Mesodermal cell (in vitro differentiated cells): ENCODE measurements at regions not wholly inside any gene's neighbourhood (a gene's known extent, or its start where the extent isn't known, plus 50 kb on each side); places are given as distances from the start of the nearest gene placed in this dataset.
A peak's percentile ranks its signal among the peaks of the same experiment; 100 is the strongest.
"Not testable (repeated sequence)": the region's sequence is repeated elsewhere in the genome, so short reads cannot be mapped to it uniquely, and the experiment has no call there.

Experiments used
- H3K27ac ChIP-seq: 2 replicates; pipeline ENCODE4 v1.7.0; 2013; ENCODE audit warnings: mild to moderate bottlenecking, low read depth, low read length, moderate library complexity; ENCODE audit not compliant: severe bottlenecking
- H3K36me3 ChIP-seq: 2 replicates; pipeline ENCODE4 v1.7.1; 2013; ENCODE audit warnings: mild to moderate bottlenecking, low read length, moderate library complexity; ENCODE audit not compliant: control insufficient read depth, insufficient read depth
- H3K4me1 ChIP-seq: one replicate; pipeline ENCODE4 v1.7.1; 2013; ENCODE audit warnings: mild to moderate bottlenecking, low read length; ENCODE audit not compliant: insufficient read depth, control insufficient read depth, poor library complexity, severe bottlenecking
- H3K4me3 ChIP-seq: 2 replicates; pipeline ENCODE4 v1.7.0; 2013; ENCODE audit warnings: low read length, control low read depth, mild to moderate bottlenecking; ENCODE audit not compliant: insufficient read depth, poor library complexity, severe bottlenecking; ENCODE audit errors: extremely low read depth
- H3K9me3 ChIP-seq: 2 replicates; pipeline ENCODE4 v1.7.1; 2013; ENCODE audit warnings: mild to moderate bottlenecking, low read length, moderate library complexity; ENCODE audit not compliant: control insufficient read depth
- WGBS, 2 experiments: methylation state at CpG; one replicate each; pipeline ENCODE4 v1.1.5; 2013; ENCODE audit warnings: missing lambda C conversion rate in 2 of 2; ENCODE audit not compliant: insufficient coverage in 2 of 2; 5-methylcytosine and 5-hydroxymethylcytosine counted together

- 78 to 83% methylated on average over 7 to 13 of the region's 13 CpGs for WGBS, 2 experiments
Measured at GRCh38 chr6:180091-180694, 112.1 kb upstream of the DUSP22 start.

GRCh38 chr6:181049-181654 lies 111.1 kb upstream of the DUSP22 start:
- no peaks in the 10 kb centered on the region for H3K4me1 ChIP-seq

More at GRCh38 chr6:180091-180694, 112.1 kb upstream of the DUSP22 start:
- H3K4me3 ChIP-seq, H3K36me3 ChIP-seq, H3K9me3 ChIP-seq, H3K27ac ChIP-seq, H3K4me1 ChIP-seq: not testable (repeated sequence)

GRCh38 chr6:183668-184067 lies 108.6 kb upstream of the DUSP22 start:
- Histone ChIP-seq H3K4me3 (no peak overlapping the region), H3K27ac (no peak overlapping the region), H3K36me3 (no peaks in the 10 kb centered on the region), H3K4me1 (peaks cover 17% of the 10 kb centered on the region), H3K9me3 (no peaks in the 10 kb centered on the region)
- WGBS, 2 experiments, result 82 to 88% methylated on average over 2 of the region's 2 CpGs

More at GRCh38 chr6:181049-181654, 111.1 kb upstream of the DUSP22 start:
- WGBS, 2 experiments, result 73 to 94% methylated on average over 3 of the region's 5 CpGs
- H3K9me3 ChIP-seq, result no peaks in the 10 kb centered on the region
- no peak overlapping the region for H3K4me3 ChIP-seq
- no peaks in the 10 kb centered on the region for H3K36me3 ChIP-seq
- H3K27ac ChIP-seq, result no peak overlapping the region

- Histone ChIP-seq H3K4me3 (no peak overlapping the region), H3K36me3 (no peaks in the 10 kb centered on the region), H3K9me3 (no peaks in the 10 kb centered on the region), H3K27ac (no peak overlapping the region), H3K4me1 (peaks cover 17% of the 10 kb centered on the region)
- whole genome bisulfite sequencing, 2 experiments, result 56 to 67% methylated on average over 3 to 7 of the region's 7 CpGs
Measured at GRCh38 chr6:184161-184700, 108.1 kb upstream of the DUSP22 start.

- Histone ChIP-seq H3K27ac (peak overlapping the region; percentile 81), H3K4me1 (peaks cover 17% of the 10 kb centered on the region), H3K36me3 (no peaks in the 10 kb centered on the region), H3K4me3 (no peak overlapping the region), H3K9me3 (no peaks in the 10 kb centered on the region)
- 83 to 84% methylated on average over 12 of the region's 12 CpGs for WGBS, 2 experiments
Measured at GRCh38 chr6:186340-186965, 105.8 kb upstream of the DUSP22 start.

GRCh38 chr6:187210-187861 lies 105.0 kb upstream of the DUSP22 start:
- WGBS, 2 experiments, result 80 to 81% methylated on average over 5 to 7 of the region's 10 CpGs
- Histone ChIP-seq H3K4me1 (peaks cover 17% of the 10 kb centered on the region), H3K27ac (peak overlapping the region; percentile 81), H3K36me3 (no peaks in the 10 kb centered on the region), H3K4me3 (no peak overlapping the region), H3K9me3 (no peaks in the 10 kb centered on the region)

- H3K9me3 ChIP-seq, result no peaks in the 10 kb centered on the region
- H3K4me3 ChIP-seq, result no peak overlapping the region
- 29 to 39% methylated on average over 8 to 11 of the region's 13 CpGs for WGBS, 2 experiments
- H3K27ac ChIP-seq, result no peak overlapping the region
- no peaks in the 10 kb centered on the region for H3K36me3 ChIP-seq
- peaks cover 17% of the 10 kb centered on the region for H3K4me1 ChIP-seq
Measured at GRCh38 chr6:188821-189655, 103.2 kb upstream of the DUSP22 start.

- 86 to 91% methylated on average over 8 of the region's 8 CpGs for WGBS, 2 experiments
- Histone ChIP-seq H3K4me3 (no peak overlapping the region), H3K27ac (no peak overlapping the region), H3K36me3 (no peaks in the 10 kb centered on the region), H3K4me1 (peaks cover 17% of the 10 kb centered on the region), H3K9me3 (no peaks in the 10 kb centered on the region)
Measured at GRCh38 chr6:189676-190075, 102.6 kb upstream of the DUSP22 start.

- 84 to 89% methylated on average over 9 to 10 of the region's 11 CpGs for WGBS, 2 experiments
- Histone ChIP-seq H3K4me1 (peaks cover 17% of the 10 kb centered on the region), H3K36me3 (no peaks in the 10 kb centered on the region), H3K9me3 (no peaks in the 10 kb centered on the region), H3K27ac (no peak overlapping the region), H3K4me3 (no peak overlapping the region)
Measured at GRCh38 chr6:190596-191395, 101.5 kb upstream of the DUSP22 start.
